Fibroblast of lung (primary cell): ENCODE measurements at regions not wholly inside any gene's neighbourhood (a gene's known extent, or its start where the extent isn't known, plus 50 kb on each side); places are given as distances from the start of the nearest gene placed in this dataset.

Experiments
- CTCF ChIP-seq, 2 donors: IDR thresholded peaks in 1 of 2; conservative IDR thresholded peaks in 1 of 2; 1 replicate in 1 of 2; 2 replicates in 1 of 2; pipeline ENCODE4 v1.5.1; 2011 to 2012; ENCODE audit warnings: low read length in 2 of 2, control low read depth in 1 of 2, inconsistent platforms in 1 of 2, low read depth in 1 of 2, mild to moderate bottlenecking in 1 of 2
- EZH2 ChIP-seq: IDR thresholded peaks from 2 replicates; pipeline ENCODE4 v1.5.1; 2012; ENCODE audit warnings: low read length, control low read depth, mild to moderate bottlenecking; ENCODE audit errors: missing control alignments

GRCh38 chr4:150023489-150023888 is 54.8 kb upstream of the DCLK2 start:
- TF ChIP-seq CTCF (conservative IDR thresholded peaks at IDR 0.05 in 1 of 2, IDR thresholded peaks at IDR 0.05 in 1 of 2; ENCODE audit: low read depth in 1 of 2, low read length in 2 of 2) (no peak), EZH2 (no peak)
